Psoas muscle (tissue), 7 donors: ENCODE measurements at regions not wholly inside any gene's neighbourhood (a gene's known extent, or its start where the extent isn't known, plus 50 kb on each side); places are given as distances from the start of the nearest gene placed in this dataset.

ENCODE experiments used
- ATAC-seq, 4 donors: fragments of 200-7000 bp; cut with Tn5 transposase; one replicate each; pipeline ENCODE4 v1.9.1; 2020; ENCODE audit warnings: moderate library complexity in 3 of 4, mild to moderate bottlenecking in 2 of 4
- DNase-seq, 2 donors: peaks; one replicate each; pipeline ENCODE4 v3.0.0-alpha.2; 2020
- H3K27ac ChIP-seq: fragments of 200-600 bp; one replicate; pipeline ENCODE4 v1.8.0; 2022
- H3K27me3 ChIP-seq, 3 donors: fragments of 200-600 bp in 1 of 3; one replicate each; pipeline versions ENCODE4 v1.6.1 to v1.8.0; 2013 to 2022; ENCODE audit warnings: low read length in 2 of 3, mild to moderate bottlenecking in 2 of 3, moderate library complexity in 1 of 3; ENCODE audit not compliant: insufficient read depth in 3 of 3
- H3K36me3 ChIP-seq, 2 donors: fragments of 200-600 bp in 1 of 2; one replicate each; pipeline versions ENCODE4 v1.6.1 to v1.8.0; 2013 to 2022; ENCODE audit warnings: low read depth in 1 of 2, mild to moderate bottlenecking in 1 of 2, moderate library complexity in 1 of 2; ENCODE audit not compliant: insufficient read depth in 1 of 2
- H3K4me1 ChIP-seq: fragments of 200-600 bp; one replicate; pipeline ENCODE4 v1.8.0; 2022
- H3K4me3 ChIP-seq: fragments of 200-600 bp; one replicate; pipeline ENCODE4 v1.8.0; 2022; ENCODE audit warnings: mild to moderate bottlenecking
- H3K9me3 ChIP-seq: fragments of 200-600 bp; one replicate; pipeline ENCODE4 v1.8.0; 2022
- WGBS, 3 donors: extraction: QIAGEN DNeasy Blood & Tissue Kit; methylation state at CpG; one replicate each; pipeline versions ENCODE4 v1.1.6 to v1.1.7; 2013; 5-methylcytosine and 5-hydroxymethylcytosine counted together
- intact Hi-C, 2 donors: fragments of 100-400 bp; cut with DNase I; formaldehyde crosslinking; loops; one replicate each; pipeline versions ENCODE4 v1.11.0 to v1.14.2; 2022
- TF ChIP-seq, protein P1 (sequence below): fragments of 200-600 bp; IDR thresholded peaks from one replicate; pipeline ENCODE4 v1.8.0; 2022; ENCODE audit warnings: antibody characterized with exemption
- donor health status: healthy with polysubstance abuse.
- donor health status: DM: no; HTN: no; CAD: no; lungs with moderate emphysema.
- donor health status: Bipolar disorder and iron deficiency.
- donor health status: healthy.
- donor health status: DM: yes; HTN: yes; CAD: no.
- donor health status: DM: no; HTN: no; CAD: no.
- donor health status: DM: yes; HTN: yes; CAD: no.

DNA sequence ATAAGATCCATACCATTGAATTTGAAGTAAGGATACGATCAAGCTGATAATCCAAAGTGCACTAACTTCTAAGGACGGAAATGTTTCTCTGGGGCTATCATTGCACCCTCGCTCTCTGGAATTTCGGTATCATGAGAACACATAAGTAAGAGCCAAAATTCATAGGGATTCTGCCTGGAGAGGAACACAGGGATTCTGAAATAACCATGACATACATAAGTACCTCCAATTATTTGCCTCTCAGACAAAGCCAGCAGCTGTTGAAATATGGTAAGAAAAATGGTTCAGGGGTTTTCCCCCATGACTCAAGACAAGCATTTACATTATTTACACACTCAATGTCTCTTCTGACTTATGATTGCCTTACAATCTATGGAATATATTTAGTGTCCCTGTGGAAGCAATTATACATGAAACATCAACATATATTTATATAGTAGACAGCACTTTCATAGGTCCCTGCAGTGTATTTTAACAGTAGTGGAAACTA is 1123.6 kb upstream of the SEL1L start:
- H3K4me3 ChIP-seq: no peak overlapping the region
- ATAC-seq: no peak

DNA sequence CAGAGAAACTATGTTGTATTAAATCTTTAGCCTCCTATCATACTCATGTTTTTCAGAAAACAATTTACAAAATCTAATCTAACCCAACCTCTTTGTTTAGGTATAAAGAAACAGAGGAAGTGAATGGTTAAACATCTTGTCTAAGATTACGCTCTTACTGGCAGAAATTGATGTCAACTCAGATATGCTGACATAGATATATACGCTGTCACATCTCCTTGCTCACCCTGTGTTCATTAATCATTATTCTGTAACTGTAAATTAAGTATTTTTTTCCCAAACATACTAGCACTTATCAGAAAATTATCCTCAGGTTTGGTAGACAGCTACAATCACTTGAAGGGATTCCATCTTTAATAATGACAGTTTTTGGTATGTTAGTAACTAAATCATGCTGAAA is 1127.6 kb upstream of the SEL1L start:
- Histone ChIP-seq H3K27ac (no peak overlapping the region), H3K27me3 (no peaks in the 10 kb centered on the region), H3K4me3 (no peak overlapping the region), H3K4me1 (no peaks in the 10 kb centered on the region), H3K36me3 (no peaks in the 10 kb centered on the region), H3K9me3 (no peaks in the 10 kb centered on the region)
- ATAC-seq (no peak), DNase-seq (no peak)
- intact Hi-C loops: no loop called here
- 79 to 83% (median 82%) methylated on average over 2 of the region's 2 CpGs for WGBS, 3 donors
- TF ChIP-seq, protein P1, sequence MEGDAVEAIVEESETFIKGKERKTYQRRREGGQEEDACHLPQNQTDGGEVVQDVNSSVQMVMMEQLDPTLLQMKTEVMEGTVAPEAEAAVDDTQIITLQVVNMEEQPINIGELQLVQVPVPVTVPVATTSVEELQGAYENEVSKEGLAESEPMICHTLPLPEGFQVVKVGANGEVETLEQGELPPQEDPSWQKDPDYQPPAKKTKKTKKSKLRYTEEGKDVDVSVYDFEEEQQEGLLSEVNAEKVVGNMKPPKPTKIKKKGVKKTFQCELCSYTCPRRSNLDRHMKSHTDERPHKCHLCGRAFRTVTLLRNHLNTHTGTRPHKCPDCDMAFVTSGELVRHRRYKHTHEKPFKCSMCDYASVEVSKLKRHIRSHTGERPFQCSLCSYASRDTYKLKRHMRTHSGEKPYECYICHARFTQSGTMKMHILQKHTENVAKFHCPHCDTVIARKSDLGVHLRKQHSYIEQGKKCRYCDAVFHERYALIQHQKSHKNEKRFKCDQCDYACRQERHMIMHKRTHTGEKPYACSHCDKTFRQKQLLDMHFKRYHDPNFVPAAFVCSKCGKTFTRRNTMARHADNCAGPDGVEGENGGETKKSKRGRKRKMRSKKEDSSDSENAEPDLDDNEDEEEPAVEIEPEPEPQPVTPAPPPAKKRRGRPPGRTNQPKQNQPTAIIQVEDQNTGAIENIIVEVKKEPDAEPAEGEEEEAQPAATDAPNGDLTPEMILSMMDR: no peak

More for the DNA sequence above, 1123.6 kb upstream of the SEL1L start:
- H3K4me1 ChIP-seq: no peaks in the 10 kb centered on the region
- intact Hi-C loops: no loop called here
- no peaks in the 10 kb centered on the region for H3K9me3 ChIP-seq
- no peaks in the 10 kb centered on the region for H3K27me3 ChIP-seq
- no peak overlapping the region for H3K27ac ChIP-seq
- 36 to 47% (median 36%) methylated on average over 4 of the region's 4 CpGs for WGBS, 3 donors
- DNase-seq: no peak
- no peaks in the 10 kb centered on the region for H3K36me3 ChIP-seq
- TF ChIP-seq, protein P1: no peak

DNA sequence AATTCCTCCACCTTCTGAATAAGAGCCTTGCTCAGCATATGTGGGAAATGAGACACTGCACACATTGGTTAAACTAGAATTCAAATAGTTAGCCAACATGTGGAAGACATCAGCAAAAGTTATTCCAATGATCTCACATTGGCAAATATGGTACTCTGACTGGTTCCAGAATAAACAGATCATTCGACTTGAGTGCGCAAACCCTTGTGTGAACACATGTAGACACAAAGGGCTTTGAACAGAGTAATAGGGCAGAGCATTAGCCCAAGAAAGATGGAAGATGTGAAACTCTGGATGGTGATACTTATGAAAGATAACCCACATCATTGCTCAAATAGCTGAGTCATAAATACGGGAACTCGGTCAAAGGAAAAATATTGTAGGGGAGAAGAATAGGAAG is 1133.4 kb upstream of the SEL1L start:
- WGBS, 3 donors: 82 to 85% (median 83%) methylated on average over 4 of the region's 4 CpGs
- intact Hi-C loops: no loop called here
- Histone ChIP-seq H3K36me3 (no peaks in the 10 kb centered on the region), H3K4me1 (no peaks in the 10 kb centered on the region), H3K9me3 (no peaks in the 10 kb centered on the region), H3K4me3 (no peak overlapping the region), H3K27me3 (no peaks in the 10 kb centered on the region), H3K27ac (no peak overlapping the region)
- TF ChIP-seq, protein P1: no peak
- ATAC-seq (no peak), DNase-seq (no peak)

DNA sequence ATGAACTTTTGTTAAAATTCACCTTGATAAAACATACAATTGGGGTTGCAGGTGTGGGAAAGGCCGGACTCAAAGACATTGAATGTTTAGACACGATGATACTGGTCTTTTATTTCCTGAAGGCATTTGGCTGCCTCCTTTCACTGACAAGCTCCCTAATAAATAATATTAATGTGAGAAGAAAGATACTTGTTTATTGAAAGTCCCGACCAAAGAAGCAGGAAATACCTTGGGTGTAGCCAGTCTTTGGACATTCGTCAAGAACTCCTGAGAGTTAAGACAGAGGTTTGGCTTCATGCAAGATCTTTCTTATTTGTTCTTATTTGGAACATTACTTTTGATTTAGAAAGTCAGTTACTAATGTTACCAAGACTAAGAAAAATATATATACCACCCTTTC is 1133.8 kb upstream of the SEL1L start:
- DNase-seq (no peak), ATAC-seq (no peak)
- H3K4me1 ChIP-seq: no peaks in the 10 kb centered on the region
- WGBS, 3 donors: 31 to 47% (median 32%) methylated on average over 4 of the region's 4 CpGs
- H3K9me3 ChIP-seq: no peaks in the 10 kb centered on the region
- intact Hi-C loops: no loop called here
- H3K27me3 ChIP-seq: no peaks in the 10 kb centered on the region
- H3K36me3 ChIP-seq: no peaks in the 10 kb centered on the region
- H3K27ac ChIP-seq: no peak overlapping the region
- H3K4me3 ChIP-seq: no peak overlapping the region
- TF ChIP-seq, protein P1: no peak

DNA sequence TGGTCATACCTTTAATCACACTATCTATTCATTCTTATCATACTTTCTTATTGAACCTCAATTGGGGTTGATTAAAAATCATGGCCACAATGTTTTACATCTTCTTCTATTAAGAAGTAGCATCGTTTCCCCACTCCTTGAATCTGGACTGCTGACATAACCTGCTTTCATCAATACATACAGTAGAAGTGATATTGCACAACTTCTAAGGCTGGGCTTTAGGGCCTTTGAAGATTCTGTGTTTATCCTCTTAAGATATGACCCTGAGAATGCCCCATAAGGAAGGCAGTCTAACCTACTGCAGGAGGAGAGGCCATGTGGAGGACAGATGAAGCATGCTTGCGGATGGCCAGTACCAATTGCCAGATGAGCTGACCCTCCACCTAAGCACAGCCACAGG is 1142.8 kb upstream of the SEL1L start:
- TF ChIP-seq, protein P1: no peak
- no peak overlapping the region for H3K4me3 ChIP-seq
- no peaks in the 10 kb centered on the region for H3K4me1 ChIP-seq
- intact Hi-C loops: no loop called here
- ATAC-seq: no peak
- 84 to 96% (median 92%) methylated on average over 2 of the region's 2 CpGs for WGBS, 3 donors
- no peak for DNase-seq
- H3K27ac ChIP-seq: no peak overlapping the region
- no peaks in the 10 kb centered on the region for H3K27me3 ChIP-seq
- H3K36me3 ChIP-seq: no peaks in the 10 kb centered on the region
- H3K9me3 ChIP-seq: no peaks in the 10 kb centered on the region
